ENCODE measurements at regions not wholly inside any gene's neighbourhood (a gene's known extent, or its start where the extent isn't known, plus 50 kb on each side); places are given as distances from the start of the nearest gene placed in this dataset.

DNA sequence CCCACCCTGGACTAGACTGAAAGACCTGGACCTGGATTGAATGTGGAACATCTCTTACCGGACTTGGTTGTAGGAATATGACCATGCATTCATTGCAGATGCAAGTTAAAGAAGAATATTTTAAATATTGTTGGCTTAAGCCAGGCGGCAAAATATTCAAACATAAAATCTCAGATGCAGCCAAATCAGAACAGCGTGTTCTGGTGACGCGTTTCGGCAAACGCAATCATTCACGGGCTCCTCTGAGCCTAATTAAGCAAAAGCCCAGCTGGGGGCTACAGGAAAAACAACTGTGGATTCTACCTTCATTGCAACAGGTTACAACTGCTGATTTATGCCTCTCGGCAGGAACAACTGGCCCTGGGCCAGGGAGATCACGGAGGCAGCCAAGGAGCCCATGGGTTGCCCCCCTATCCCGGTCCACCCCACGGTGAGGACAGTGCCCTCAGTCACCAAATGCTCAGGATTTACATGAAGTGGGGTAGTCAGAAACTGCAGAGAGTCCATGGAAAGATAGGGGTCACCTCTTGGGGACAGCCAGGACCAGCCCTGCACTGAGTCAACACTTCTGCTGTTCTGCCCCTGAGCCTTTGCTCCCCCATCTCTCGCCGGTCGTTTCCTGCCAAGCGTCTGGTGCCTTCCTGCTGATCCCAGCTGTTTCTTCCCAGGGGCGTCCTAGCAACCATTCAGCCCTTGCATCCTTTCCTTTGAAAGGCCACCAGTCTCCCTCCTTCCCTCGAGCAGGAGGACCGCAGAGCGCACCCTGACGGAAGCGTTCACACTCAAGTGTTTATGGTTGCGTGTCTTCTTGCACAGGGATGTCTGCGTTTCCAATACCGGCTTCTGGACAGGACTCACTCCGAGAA is 64.4 kb upstream of the SFMBT2 start:
- H3K27me3 ChIP-seq (ENCODE audit: insufficient read depth, poor library complexity, severe bottlenecking): no peaks in the 10 kb centered on the region
- ATAC-seq (ENCODE audit: low read depth) (no peak), DNase-seq (ENCODE audit: low spot score) (no peak)
- TF ChIP-seq, protein P1, sequence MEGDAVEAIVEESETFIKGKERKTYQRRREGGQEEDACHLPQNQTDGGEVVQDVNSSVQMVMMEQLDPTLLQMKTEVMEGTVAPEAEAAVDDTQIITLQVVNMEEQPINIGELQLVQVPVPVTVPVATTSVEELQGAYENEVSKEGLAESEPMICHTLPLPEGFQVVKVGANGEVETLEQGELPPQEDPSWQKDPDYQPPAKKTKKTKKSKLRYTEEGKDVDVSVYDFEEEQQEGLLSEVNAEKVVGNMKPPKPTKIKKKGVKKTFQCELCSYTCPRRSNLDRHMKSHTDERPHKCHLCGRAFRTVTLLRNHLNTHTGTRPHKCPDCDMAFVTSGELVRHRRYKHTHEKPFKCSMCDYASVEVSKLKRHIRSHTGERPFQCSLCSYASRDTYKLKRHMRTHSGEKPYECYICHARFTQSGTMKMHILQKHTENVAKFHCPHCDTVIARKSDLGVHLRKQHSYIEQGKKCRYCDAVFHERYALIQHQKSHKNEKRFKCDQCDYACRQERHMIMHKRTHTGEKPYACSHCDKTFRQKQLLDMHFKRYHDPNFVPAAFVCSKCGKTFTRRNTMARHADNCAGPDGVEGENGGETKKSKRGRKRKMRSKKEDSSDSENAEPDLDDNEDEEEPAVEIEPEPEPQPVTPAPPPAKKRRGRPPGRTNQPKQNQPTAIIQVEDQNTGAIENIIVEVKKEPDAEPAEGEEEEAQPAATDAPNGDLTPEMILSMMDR (IDR thresholded peaks at IDR 0.05; ENCODE audit: poor library complexity, severe bottlenecking): no peak
- H3K4me3 ChIP-seq (ENCODE audit: severe bottlenecking): no peak overlapping the region
- H3K27ac ChIP-seq (ENCODE audit: poor library complexity, severe bottlenecking): no peak overlapping the region
- no peaks in the 10 kb centered on the region for H3K36me3 ChIP-seq (ENCODE audit: low read depth)
- H3K9me3 ChIP-seq (ENCODE audit: severe bottlenecking): no peaks in the 10 kb centered on the region
- H3K4me1 ChIP-seq (ENCODE audit: insufficient read depth, poor library complexity, severe bottlenecking): no peaks in the 10 kb centered on the region

- no peaks in the 10 kb centered on the region for H3K27me3 ChIP-seq (ENCODE audit: insufficient read depth, poor library complexity, severe bottlenecking)
- DNase-seq (ENCODE audit: low spot score): no peak
- no peaks in the 10 kb centered on the region for H3K9me3 ChIP-seq (ENCODE audit: severe bottlenecking)
- H3K4me1 ChIP-seq (ENCODE audit: insufficient read depth, poor library complexity, severe bottlenecking): no peaks in the 10 kb centered on the region
- no peaks in the 10 kb centered on the region for H3K36me3 ChIP-seq (ENCODE audit: low read depth)
- no peak for ATAC-seq (ENCODE audit: low read depth)
- H3K4me3 ChIP-seq (ENCODE audit: severe bottlenecking): no peak overlapping the region
- TF ChIP-seq, protein P1 (IDR thresholded peaks at IDR 0.05; ENCODE audit: poor library complexity, severe bottlenecking): no peak
- no peak overlapping the region for H3K27ac ChIP-seq (ENCODE audit: poor library complexity, severe bottlenecking)
Measured at GRCh38 chr10:7474388-7474787, 63.6 kb upstream of the SFMBT2 start.

DNA sequence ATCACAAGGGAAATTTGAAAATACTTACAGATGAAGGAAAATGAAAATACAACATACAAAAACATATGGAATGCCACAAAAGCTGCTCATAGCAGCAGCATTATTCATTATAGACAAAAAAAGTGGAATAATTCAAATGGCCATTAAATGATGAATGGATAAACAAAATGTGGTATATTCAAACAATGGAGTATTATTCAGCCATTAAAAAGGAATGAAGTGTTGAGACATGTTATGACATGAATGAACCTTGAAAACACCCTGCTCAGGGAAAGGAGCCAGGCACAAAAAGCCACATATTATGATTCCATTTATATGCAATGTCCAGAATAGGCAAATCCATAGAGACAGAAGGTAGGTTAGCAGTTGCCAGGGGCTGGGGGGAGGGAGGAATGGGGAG is 62.6 kb upstream of the SFMBT2 start:
- Histone ChIP-seq H3K4me3 (ENCODE audit: severe bottlenecking) (no peak overlapping the region), H3K9me3 (ENCODE audit: severe bottlenecking) (no peaks in the 10 kb centered on the region), H3K4me1 (ENCODE audit: insufficient read depth, poor library complexity, severe bottlenecking) (no peaks in the 10 kb centered on the region), H3K27me3 (ENCODE audit: insufficient read depth, poor library complexity, severe bottlenecking) (no peaks in the 10 kb centered on the region), H3K36me3 (ENCODE audit: low read depth) (no peaks in the 10 kb centered on the region), H3K27ac (ENCODE audit: poor library complexity, severe bottlenecking) (no peak overlapping the region)
- TF ChIP-seq, protein P1 (IDR thresholded peaks at IDR 0.05; ENCODE audit: poor library complexity, severe bottlenecking): no peak
- no peak for ATAC-seq (ENCODE audit: low read depth)
- DNase-seq (ENCODE audit: low spot score): no peak

DNA sequence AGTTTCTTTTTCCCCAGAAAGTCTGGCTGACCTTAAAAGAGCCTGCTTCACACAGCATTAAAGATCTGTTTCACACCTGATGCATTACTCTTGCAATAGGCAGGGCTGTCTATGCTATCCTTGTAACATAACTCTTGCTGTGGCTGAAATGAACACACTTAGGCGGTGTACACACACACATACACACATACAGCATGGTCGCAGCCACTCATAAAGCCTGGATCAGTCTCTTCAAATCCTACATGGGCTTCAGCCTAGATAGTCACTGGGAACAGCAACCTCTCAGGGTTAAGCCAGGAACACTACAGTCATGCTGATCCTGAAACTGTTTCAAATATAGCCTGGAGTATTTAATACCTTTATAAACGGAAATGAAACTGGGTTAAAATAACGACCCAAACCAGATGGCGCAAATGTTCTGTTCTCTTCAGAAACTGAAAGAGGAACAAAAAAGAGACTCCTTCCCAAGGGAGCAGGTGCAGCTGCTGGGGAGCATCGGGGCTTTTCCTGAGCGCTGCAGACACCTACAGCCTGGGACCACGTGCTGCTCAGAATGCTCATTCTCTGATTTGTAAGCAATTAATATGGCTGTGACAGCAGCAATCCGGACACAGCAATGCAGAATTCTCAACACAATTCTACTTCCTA is 61.0 kb upstream of the SFMBT2 start:
- no peak overlapping the region for H3K4me3 ChIP-seq (ENCODE audit: severe bottlenecking)
- no peak for ATAC-seq (ENCODE audit: low read depth)
- TF ChIP-seq, protein P1 (IDR thresholded peaks at IDR 0.05; ENCODE audit: poor library complexity, severe bottlenecking): no peak
- no peaks in the 10 kb centered on the region for H3K9me3 ChIP-seq (ENCODE audit: severe bottlenecking)
- H3K27me3 ChIP-seq (ENCODE audit: insufficient read depth, poor library complexity, severe bottlenecking): no peaks in the 10 kb centered on the region
- no peak overlapping the region for H3K27ac ChIP-seq (ENCODE audit: poor library complexity, severe bottlenecking)
- DNase-seq (ENCODE audit: low spot score): no peak
- H3K36me3 ChIP-seq (ENCODE audit: low read depth): no peaks in the 10 kb centered on the region
- no peaks in the 10 kb centered on the region for H3K4me1 ChIP-seq (ENCODE audit: insufficient read depth, poor library complexity, severe bottlenecking)

- Histone ChIP-seq H3K27ac (ENCODE audit: poor library complexity, severe bottlenecking) (no peak overlapping the region), H3K9me3 (ENCODE audit: severe bottlenecking) (no peaks in the 10 kb centered on the region), H3K36me3 (ENCODE audit: low read depth) (no peaks in the 10 kb centered on the region), H3K4me3 (ENCODE audit: severe bottlenecking) (no peak overlapping the region), H3K4me1 (ENCODE audit: insufficient read depth, poor library complexity, severe bottlenecking) (no peaks in the 10 kb centered on the region), H3K27me3 (ENCODE audit: insufficient read depth, poor library complexity, severe bottlenecking) (no peaks in the 10 kb centered on the region)
- TF ChIP-seq, protein P1 (IDR thresholded peaks at IDR 0.05; ENCODE audit: poor library complexity, severe bottlenecking): no peak
- DNase-seq (ENCODE audit: low spot score) (no peak), ATAC-seq (ENCODE audit: low read depth) (no peak)
Measured at GRCh38 chr10:7470371-7470770, 59.5 kb upstream of the SFMBT2 start.

Data from RWPE2 (cell line).